HG02884 (cell line): ENCODE measurements at regions not wholly inside any gene's neighbourhood (a gene's known extent, or its start where the extent isn't known, plus 50 kb on each side); places are given as distances from the start of the nearest gene placed in this dataset.
"Not testable (repeated sequence)": the region's sequence is repeated elsewhere in the genome, so short reads cannot be mapped to it uniquely, and the experiment has no call there.

Experiments used
- ATAC-seq: cut with Tn5 transposase; IDR thresholded peaks from one replicate; pipeline ENCODE4 v1.9.1; 2021; ENCODE audit warnings: mild to moderate bottlenecking, moderate library complexity; ENCODE audit not compliant: unreplicated experiment

- ATAC-seq = no peak
Measured at GRCh38 chr6:140385679-140386078, 1011.2 kb upstream of the CITED2 start.

- no peak for ATAC-seq
Measured at GRCh38 chr6:140382355-140382754, 1007.9 kb upstream of the CITED2 start.

DNA sequence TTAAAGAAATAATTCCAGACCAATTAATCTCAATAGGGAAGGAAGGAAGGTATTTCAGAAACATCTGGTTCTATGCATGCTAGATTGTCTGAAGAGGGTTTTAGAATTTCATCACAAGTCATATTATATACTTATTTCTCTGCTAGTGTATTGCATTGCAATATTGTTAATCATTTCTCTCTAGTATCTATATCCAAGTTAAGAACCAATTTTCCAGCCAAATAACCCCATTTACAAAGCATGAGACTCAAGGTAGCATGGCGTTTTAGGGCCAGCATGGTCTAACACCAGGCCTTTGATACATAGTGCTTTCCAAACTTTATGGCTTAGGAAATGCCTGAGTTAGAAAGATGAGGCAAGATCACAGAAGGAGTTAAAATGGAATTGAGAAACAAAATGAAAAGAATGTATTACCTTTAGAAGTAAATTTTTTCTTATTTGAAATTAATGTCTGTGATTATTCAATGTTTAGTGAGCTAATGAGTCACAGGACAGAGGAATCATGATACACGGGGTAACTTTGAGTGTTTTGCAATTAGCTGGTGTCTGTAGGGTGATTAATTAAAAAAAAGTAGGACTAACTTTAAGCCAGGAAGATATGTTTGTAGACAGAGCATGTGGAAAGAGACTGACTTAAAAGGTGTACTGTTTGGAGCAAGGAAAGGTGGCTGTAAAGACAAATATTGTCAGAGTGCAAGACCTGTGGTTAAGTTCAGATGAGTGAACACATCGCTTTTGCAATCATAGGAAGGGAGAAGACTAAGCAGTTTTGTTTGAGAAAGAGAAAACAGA lies 1006.2 kb upstream of the CITED2 start:
- no peak for ATAC-seq

GRCh38 chr6:140379919-140380318 lies 1005.5 kb upstream of the CITED2 start:
- no peak for ATAC-seq

- no peak for ATAC-seq
Measured at GRCh38 chr6:140376209-140376608, 1001.8 kb upstream of the CITED2 start.

DNA sequence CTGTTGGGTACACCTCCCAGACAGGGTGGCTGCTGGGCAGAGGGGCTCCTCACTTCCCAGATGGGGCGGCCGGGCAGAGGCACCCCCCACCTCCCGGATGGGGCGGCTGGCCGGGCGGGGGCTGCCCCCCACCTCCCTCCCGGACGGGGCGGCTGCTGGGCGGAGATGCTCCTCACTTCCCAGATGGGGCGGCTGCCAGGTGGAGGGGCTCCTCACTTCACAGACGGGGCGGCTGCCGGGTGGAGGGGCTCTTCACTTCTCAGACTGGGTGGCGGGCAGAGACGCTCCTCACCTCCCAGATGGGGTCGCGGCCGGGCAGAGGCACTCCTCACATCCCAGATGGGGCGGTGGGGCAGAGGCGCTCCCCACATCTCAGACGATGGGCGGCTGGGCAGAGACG lies 999.3 kb upstream of the CITED2 start:
- ATAC-seq = not testable (repeated sequence)

DNA sequence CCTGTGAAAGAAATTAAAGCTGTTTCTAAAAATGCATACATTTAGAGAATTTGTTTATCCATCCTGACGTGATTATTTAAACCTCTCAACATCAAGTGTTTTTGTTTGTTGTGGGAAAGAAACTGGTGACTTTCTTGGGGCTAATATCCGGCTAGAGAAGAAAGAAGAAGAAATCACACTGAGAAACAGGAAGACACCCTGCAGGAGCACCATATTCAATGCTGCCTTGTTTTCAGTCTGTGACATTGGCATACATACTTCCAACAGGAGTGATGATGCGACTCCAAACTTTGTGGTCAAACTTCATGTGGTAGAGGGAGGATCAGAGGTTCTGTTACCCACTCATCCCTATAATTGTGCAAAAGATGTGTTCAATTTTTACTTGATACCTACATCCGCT lies 997.6 kb upstream of the CITED2 start:
- ATAC-seq = no peak

- ATAC-seq = no peak
Measured at GRCh38 chr6:140370976-140371870, 996.8 kb upstream of the CITED2 start.

- ATAC-seq = no peak
Measured at GRCh38 chr6:140370441-140370840, 996.0 kb upstream of the CITED2 start.

DNA sequence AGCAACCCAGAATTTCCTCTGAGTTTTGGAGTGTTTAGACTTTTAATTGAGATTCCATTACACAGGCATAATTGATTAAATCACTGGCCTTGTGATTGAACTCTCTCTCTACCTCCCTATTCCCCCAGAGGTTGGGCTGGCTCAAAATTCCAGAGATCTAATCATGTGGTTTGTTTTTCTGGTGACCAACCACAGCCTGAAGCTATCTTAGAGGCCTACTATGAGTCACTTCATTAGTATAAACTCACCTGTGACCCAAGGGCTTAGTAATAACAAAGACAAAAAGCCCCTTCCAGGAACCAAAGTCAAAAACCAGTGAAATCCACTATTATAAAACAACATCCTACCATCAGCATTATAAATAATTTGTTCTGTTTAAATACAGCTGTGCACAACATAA lies 992.5 kb upstream of the CITED2 start:
- no peak for ATAC-seq

DNA sequence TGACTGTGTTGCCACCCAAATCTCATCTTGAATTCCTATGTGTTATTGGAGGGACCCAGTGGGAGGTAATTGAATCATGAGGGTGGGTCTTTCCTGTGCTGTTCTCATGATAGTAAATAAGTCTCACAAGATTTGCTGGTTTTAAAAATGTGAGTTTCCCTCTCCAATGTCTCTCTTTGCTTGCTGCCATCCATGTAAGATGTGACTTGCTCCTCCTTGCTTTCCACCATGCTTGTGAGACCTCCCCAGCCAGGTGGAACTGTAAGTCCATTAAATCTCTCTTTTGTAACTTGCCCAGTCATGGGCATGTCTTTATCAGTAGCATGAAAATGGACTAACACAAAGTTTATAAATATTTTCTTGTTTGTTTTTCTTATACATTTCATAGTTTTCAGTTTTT lies 990.5 kb upstream of the CITED2 start:
- ATAC-seq = no peak

GRCh38 chr6:140360651-140361050 lies 986.2 kb upstream of the CITED2 start:
- ATAC-seq = no peak

DNA sequence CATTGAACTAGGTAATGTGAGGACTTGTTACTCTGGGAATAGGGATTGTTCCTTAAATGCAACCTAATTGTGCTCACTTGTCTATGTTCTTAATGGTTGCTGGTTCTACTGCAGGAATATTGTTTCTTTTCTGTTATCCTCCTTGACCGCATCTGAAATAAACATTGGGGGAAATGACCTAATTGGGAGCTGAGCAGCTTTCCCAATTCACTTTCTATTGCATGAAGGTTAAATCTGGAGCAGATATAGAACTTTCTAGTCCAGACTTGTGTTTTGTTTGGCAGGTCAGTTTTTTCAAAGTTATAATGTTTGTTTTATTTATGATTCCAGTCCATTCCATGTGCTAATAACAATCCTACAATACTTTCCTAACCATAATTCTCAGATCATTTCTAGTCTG lies 981.0 kb upstream of the CITED2 start:
- no peak for ATAC-seq

GRCh38 chr6:140354296-140354695 lies 979.8 kb upstream of the CITED2 start:
- ATAC-seq = no peak

- no peak for ATAC-seq
Measured at GRCh38 chr6:140353536-140353935, 979.1 kb upstream of the CITED2 start.

GRCh38 chr6:140346428-140346827 lies 972.0 kb upstream of the CITED2 start:
- ATAC-seq = no peak

GRCh38 chr6:140345935-140346334 lies 971.5 kb upstream of the CITED2 start:
- no peak for ATAC-seq

DNA sequence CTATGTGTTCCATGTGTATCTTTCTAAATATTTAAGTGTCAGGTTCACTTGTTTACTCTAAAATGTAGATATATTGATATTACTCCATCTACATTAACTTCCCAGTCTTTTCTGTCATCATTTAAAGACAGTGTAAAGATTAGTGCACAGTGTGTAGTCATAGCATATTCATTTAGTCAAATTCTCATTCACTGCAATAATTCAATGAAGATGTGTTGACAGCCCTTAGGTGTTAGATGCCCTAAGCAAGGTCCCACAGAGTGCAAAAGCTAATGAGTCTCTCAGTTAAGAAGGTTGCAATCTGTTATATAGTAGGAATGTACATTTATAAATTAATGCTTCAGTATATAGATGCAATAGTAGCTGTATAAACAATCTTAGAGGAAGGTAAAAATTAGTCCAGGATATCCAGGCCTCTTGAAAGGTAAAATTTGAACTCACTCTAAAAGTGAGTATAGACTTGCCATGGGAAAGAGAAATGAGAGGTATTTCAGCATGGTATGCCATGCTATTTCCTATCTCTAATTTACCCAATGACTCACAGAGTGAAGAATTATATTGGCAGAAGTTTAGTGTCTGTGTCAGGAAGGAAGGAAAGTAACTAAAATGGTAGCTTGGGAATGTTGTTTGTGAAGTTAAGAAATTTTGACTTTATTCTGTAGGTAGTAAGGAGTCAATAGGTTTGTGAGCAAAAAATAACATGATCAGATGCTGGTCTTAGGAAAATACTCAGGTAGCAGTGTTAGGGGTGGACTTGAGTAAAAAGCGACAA lies 969.9 kb upstream of the CITED2 start:
- ATAC-seq = no peak

- no peak for ATAC-seq
Measured at GRCh38 chr6:140343128-140343527, 968.7 kb upstream of the CITED2 start.

DNA sequence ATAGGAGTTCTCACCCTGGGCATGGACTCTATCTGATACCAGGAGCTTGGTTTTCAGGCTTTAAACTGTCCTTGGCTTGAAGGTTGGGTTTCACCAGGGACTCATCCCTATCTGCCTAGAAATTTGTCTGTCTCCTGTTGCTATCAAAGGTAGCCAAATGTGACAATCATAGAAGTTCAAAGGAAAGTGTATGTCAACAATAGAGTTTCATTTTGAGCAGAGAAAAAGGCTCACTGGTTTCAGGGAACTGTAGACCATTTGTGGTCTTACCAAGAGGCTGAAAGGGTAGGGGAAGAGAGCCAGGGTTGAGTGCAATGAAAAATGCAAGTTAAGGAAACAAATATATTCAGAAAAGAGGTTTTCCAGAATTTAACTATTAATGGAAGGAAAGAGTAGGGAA lies 966.8 kb upstream of the CITED2 start:
- no peak for ATAC-seq

DNA sequence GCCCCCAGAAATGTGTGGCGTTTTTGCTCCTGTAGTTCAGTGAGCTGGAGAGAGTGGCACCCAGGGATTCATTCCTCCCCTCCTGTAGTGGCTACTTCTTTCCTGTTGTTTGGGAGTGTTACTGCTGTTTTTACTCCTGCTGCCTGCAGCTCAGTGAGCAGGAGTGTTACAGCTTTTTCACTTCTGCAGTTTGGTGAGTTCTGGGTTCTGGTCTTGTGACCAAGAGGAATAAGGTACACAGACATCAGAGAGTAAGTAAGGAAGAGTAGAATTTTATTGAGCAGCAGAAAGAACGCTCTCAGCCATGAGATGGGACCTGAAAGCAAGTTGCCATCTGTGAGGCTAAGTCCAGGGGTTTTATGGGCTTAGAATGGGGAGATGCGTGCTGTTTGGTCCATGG lies 966.3 kb upstream of the CITED2 start:
- no peak for ATAC-seq
